GM21825 (cell line): ENCODE measurements at regions not wholly inside any gene's neighbourhood (a gene's known extent, or its start where the extent isn't known, plus 50 kb on each side); places are given as distances from the start of the nearest gene placed in this dataset.
"Not testable (repeated sequence)": the region's sequence is repeated elsewhere in the genome, so short reads cannot be mapped to it uniquely, and the experiment has no call there.

Experiments
- ATAC-seq: cut with Tn5 transposase; IDR thresholded peaks from one replicate; pipeline ENCODE4 v1.9.1; 2021; ENCODE audit warnings: mild to moderate bottlenecking, moderate library complexity; ENCODE audit not compliant: unreplicated experiment

- no peak for ATAC-seq
These were observed 430.3 kb upstream of the SULF2 start for GRCh38 chr20:48215536-48215935.

- no peak for ATAC-seq
These were observed 429.3 kb upstream of the SULF2 start for GRCh38 chr20:48214601-48215000.

GRCh38 chr20:48213635-48214034, 428.4 kb upstream of the SULF2 start:
- ATAC-seq: not testable (repeated sequence)

- ATAC-seq: no peak
These were observed 427.7 kb upstream of the SULF2 start for GRCh38 chr20:48212806-48213509.

- no peak for ATAC-seq
These were observed 426.6 kb upstream of the SULF2 start for GRCh38 chr20:48211847-48212246.

- ATAC-seq: no peak
These were observed 426.0 kb upstream of the SULF2 start for GRCh38 chr20:48211238-48211637.

GRCh38 chr20:48210111-48211027, 425.1 kb upstream of the SULF2 start:
- ATAC-seq: no peak

GRCh38 chr20:48209102-48209501, 423.8 kb upstream of the SULF2 start:
- ATAC-seq: no peak

- ATAC-seq: no peak
These were observed 422.9 kb upstream of the SULF2 start for GRCh38 chr20:48208176-48208575.

GRCh38 chr20:48207505-48207904, 422.2 kb upstream of the SULF2 start:
- no peak for ATAC-seq

- no peak for ATAC-seq
These were observed 420.5 kb upstream of the SULF2 start for GRCh38 chr20:48205786-48206185.

GRCh38 chr20:48205281-48205782, 420.1 kb upstream of the SULF2 start:
- no peak for ATAC-seq

GRCh38 chr20:48204499-48204898, 419.2 kb upstream of the SULF2 start:
- no peak for ATAC-seq

- ATAC-seq: no peak
These were observed 418.0 kb upstream of the SULF2 start for GRCh38 chr20:48203252-48203651.

- no peak for ATAC-seq
These were observed 417.2 kb upstream of the SULF2 start for GRCh38 chr20:48202334-48203113.

- ATAC-seq: no peak
These were observed 416.6 kb upstream of the SULF2 start for GRCh38 chr20:48201885-48202284.

GRCh38 chr20:48201188-48201587, 415.9 kb upstream of the SULF2 start:
- no peak for ATAC-seq

GRCh38 chr20:48198929-48199451, 413.7 kb upstream of the SULF2 start:
- ATAC-seq: no peak

- ATAC-seq: no peak
These were observed 411.8 kb upstream of the SULF2 start for GRCh38 chr20:48197066-48197465.

- no peak for ATAC-seq
These were observed 411.2 kb upstream of the SULF2 start for GRCh38 chr20:48196486-48196885.

GRCh38 chr20:48196001-48196400, 410.7 kb upstream of the SULF2 start:
- no peak for ATAC-seq
